ENCODE measurements at regions not wholly inside any gene's neighbourhood (a gene's known extent, or its start where the extent isn't known, plus 50 kb on each side); places are given as distances from the start of the nearest gene placed in this dataset.

DNA sequence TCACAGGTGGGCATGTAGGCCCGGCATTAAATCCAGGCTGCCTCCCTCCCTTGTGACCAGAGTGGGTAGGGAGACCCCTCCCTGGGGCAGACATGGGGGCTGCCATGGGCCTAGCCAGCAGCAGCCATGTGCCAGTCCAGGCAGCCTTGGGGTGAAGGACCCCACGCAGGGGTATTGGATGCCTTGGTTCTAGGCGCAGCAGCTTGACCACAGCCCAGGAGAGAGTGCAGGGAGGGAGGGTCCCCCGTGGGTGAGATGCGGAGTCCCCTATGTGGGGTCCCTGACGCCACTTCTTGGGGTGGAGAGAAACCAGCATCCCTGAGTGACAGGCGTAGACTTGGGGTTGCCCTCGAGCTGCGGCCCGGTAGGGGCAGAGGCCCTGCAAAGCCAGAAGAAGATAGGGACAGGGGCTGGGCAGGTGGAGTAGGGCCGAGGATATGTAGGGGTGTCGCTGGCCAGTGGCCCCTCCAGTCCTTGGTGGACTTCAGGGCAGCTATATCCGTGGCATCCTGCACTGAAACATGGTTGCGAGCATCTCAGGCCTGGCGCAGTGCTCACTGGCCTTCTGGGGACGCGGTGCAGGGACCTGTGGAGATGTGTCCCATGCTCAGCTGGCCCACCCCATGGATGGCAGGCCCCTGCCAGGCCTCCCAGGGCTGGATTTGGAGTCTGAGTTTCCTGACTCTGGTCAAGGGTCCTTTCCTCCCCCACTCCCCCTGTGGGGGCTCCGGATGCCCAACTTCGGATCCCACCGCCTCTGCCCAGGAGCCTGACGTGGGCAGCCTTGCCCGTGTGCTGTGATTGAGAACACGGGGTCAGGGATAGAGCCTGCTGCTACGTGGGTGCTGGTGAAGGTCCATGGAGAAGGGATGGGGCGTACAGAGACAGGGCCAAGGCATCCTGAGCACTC lies 1179.8 kb downstream of the BRD1 start:
- DNase-seq = no peak

DNA sequence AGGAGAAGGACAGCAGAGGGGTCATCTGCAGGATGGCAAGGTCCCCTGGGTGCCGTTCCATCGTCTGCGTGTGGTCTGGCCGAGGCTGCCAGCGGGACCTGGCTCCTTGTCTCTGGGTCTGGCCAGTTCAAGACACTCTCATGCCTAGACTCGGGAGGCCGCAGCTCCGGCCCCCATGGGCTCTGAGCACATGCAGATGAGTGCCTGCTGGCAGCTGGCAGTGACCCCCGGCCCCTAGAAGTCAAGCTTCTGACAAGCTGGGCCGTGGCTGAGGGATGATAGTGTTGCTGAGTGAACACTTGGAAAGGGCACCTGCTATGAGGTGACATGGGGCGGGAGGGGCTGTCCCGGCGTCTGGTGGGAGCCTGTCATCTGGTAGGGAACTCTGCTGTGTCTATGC lies 1180.6 kb downstream of the BRD1 start:
- DNase-seq = no peak

DNA sequence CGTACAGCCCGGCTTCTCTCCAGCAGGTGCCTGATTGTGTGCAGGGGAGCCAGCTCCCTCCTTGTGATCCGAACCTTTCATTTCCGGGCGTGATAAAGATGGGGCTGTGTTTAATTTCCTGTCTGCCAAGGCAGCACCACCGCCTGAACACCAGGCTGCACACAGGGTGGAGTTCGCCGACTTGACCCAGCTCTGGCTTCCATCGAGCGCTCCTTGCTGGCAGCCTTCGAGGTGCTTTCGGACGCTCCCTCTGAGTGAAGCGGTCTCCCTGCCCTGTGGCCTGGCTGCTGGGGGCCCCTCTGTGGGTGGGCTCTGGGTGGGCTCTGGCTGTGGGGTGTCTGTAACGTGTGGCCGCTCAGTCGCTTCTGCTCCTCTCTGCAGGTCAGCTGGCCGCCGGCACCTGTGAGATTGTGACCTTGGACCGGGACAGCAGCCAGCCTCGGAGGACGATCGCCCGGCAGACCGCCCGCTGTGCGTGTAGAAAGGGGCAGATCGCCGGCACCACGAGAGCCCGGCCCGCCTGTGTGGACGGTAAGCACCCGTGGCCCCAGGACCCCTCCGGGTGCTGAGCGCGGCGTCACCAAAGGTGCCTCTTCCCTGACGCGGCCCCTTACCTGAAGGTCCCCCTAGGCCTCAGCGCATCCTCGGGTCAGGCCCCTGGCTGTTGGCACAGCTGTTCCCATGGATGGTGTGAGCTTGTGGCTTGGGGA lies 1181.3 kb downstream of the BRD1 start:
- no peak for DNase-seq

DNA sequence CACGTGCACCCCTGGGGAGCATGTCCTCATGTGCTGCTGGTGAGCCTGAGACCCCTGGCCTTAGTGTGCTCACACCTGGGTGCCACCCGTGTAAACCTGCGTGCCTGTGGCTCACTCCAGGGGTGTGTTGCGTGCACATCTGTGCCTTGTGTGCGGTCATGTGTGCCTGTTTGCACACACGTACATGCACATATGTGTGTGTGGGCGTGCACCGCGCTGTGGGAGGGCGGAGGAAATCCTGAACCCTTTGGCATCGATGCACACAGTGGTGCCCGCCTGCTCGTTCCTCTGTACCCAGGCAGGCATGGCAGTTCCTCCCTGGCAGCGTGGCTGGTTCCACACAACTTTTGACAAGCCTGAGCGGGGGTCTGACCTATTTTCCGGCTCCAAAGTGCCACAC lies 1181.9 kb downstream of the BRD1 start:
- no peak for DNase-seq

DNA sequence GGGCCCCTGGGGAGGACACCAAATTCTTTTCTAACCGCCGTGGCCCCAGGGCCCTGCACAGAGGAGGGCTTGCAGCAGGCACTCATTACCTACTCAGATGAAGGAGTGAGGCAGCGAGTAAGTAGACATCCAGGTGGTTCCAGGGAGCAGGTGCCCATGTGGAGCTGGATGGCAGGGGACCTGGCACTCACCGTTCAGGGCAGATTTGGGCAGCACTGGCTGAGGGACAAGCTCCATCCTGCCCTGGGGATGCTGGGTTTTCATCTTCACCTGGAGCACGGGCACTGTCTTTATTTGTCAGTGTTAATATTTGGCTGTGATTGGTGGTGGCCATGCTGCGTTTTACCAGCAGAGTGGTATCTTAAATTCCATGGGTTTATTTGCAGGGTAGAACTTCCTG lies 1182.7 kb downstream of the BRD1 start:
- no peak for DNase-seq

DNA sequence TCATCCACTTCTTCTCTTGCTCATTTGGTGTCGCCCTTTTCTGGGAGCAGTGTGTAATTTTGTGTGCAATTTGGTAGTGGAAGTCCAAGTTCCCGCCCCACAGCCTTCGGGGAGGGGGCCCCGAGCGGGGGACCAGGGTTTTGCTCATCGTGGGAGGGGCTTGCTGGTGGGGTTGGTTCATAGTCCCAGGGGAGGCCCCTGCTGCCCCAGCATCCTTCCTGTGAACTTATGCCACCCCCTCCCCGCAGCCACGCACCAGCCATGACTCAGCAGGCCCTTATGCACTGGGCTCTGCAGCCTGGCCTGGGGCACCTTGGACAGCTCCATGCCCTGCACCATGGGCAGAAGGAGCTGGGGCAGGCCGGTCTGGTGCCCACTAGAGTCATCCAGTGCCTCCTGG lies 1183.6 kb downstream of the BRD1 start:
- DNase-seq = peak; percentile 47

DNA sequence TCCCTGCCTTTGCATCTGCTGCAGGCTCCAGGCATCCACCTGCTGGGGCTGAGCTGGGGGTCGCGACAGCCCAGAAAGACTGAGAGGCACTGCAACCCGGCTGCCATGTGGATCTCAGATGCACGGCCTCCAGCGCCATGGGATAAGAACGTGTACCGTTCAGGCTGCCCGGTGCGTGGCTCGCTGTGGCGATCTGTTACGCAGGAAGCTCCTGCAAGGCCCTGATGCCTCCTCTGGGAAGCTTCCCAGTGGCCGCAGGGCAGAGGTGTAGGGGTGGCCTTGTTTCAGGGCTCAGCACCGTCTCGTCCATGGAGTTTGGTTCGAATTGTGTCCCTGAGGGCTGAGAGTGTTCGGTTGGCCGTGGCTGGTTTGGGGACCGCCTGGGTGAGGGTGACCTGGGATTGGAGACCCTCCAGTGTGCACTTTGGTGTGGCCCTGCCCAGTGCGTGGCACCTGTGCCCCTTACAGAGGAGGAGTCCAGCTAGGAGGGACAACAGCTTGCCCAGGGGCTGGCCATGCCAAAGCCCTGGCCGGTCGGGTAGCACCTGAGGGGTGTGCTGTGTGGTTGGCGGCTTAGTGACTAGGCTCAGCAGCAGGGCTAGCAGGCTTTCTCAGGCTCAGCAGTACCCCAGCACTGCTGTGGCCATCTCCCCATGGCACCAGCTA lies 1184.5 kb downstream of the BRD1 start:
- DNase-seq = no peak

DNA sequence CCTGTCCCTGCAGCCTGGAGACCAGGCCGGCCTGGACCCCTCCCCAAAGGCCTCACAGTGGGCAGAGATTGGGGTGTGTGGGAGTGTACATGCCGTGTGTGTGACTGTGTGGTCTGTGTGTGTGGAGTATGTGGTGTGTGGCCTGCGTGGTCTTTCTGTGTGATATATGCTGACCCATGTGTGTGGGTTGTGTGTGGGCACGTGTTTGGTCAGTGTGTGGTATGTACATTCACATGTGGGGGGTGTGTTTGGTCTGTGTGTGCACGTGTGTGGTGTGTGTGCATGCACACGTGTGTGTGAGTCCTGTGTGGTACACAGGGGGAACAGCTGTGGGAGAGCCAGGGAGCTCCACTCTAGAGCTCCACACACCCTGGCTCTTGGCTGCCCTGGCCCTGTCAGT lies 1185.1 kb downstream of the BRD1 start:
- DNase-seq = no peak

DNA sequence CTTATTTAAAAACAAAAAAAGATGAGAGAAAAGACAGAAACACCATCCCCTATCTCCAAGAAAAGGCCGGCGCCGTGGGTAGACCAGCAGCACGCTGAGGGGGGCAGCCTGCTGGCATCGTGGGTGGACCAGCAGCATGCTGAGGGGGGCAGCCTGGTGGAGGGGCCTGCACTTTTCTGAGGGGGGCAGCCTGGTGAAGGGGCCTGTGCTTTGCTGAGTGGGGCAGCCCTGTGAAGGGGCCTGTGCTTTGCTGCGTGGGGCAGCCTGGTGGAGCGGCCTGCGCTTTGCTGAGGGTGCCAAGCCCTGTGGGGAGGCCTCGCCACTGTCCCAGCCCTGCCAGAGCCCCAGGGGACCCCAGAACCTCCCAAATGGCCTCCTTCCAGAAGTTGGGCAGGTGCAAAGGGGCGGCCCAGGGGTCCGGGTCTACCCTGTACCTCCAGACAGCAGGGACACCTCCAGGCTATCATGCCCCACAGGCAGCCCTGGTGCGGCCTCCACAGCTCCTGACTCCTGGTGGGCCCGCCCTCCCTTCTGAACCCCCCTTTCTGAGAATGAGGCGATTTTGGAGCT lies 1185.7 kb downstream of the BRD1 start:
- DNase-seq = no peak

DNA sequence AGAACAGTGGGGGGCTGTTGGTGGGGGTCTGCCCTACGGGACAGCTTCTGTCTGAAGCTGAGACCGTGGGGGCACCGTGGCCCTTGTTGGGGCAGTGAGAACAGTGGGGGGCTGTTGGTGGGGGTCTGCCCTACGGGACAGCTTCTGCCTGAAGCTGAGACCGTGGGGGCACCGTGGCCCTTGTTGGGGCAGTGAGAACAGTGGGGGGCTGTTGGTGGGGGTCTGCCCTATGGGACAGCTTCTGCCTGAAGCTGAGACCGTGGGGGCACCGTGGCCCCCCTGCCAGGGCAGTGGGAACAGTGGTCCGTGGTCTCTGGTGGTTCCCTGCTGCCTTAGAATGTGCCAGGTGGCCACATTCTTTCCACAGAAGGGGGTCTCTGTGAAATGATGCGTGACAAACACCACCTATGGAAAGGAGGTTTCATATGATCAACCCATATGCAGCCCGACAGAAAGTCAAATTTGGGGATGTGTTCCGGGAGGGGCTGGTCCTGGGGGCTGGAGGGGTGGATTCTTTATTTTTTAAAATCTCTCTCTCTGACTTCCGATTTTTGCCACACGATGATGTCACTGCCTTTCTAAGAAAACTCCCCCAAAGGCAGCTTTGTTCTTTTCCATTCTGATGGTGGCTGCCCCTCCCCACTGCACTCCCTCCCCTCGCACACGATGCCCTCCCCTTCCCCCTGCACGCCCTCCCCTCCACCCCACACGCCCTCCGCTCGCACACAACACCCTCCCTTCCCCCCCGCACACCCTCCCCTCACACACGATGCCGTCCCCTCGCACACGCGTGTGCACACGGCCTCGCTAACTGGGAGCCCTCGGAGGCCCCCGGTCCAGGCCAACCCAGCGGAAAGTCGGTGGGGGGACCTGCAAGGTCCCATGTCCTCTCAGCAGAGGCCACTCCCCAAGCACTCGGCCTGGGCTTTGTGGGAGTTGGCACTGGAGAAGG lies 1186.5 kb downstream of the BRD1 start:
- DNase-seq = no peak

DNA sequence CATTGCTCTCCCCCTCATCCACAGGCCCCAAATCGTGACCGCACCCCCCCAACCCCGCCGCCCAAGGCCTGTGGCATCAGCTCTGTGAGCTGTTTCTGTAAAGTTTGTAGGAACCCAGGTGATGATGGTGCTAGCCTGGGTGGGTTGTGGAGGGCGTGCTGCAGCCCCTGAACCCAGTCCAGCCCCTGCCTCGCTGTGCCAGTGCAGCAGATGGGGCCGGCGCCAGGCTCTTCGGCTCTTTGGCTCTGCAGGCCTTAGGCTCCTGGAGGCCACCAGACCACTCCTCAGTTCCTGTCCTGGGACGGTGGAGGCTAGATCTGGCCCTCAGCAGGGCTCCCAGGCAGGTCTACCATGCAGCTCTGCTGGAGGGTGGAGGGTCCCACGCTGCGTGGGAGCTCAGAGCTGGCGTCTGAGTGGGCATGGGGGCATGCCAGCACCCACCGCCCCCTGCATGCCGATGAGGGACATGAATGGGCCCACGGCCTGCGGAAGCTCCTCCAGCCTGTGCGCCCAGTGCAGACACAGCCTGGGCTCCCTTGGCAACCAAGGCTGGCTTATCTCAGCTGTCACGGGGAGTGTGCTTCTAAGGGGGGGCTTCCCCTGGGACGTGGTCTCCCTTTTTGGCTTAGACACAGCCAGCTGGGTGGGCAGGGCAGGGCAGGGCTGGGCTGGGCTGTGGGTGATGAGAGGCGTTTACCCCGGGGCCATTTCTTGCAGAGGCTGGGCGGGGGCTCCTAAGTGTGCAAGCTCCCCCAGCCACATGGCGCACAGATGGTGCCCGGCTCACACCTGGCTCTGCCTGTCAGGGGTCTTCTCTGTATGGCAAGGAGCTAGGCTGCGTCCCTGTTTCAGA lies 1187.6 kb downstream of the BRD1 start:
- no peak for DNase-seq

DNA sequence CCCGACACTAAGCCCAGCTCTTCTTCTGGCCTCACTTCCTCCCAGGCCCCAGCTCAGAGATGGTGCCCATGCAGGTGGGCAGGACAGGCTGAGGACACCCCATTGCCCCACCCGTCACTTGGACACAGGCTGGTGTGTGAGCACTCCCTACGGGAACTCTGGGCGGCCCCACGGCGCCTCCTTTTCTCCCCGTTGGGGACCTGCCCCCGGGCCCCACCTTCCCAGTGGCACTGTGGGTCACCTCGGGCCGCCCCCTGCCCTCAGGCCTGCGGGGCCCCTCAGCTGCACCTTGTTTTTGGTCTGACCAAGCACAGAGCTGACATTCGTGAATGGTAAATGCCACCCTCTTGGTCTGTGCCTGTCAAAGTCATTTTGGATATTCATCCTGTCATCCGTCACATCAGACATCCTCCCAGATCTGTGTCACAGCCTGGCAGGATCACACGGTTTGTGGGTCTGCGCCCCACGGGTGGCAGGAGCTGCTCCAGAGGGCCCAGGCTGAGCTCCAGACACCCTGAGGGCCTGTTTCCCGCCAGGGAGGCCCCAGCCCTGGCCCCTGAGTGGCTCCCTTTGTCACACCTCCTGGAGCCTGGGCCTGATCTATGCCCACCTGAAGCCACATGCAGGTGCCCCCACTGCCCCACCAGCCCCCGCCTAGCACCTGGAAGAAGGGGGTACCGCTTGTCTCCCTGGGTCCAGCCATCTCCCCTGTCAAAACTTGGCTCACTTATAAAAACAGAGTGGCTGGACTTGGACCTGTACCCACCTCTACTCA lies 1188.5 kb downstream of the BRD1 start:
- DNase-seq = no peak

DNA sequence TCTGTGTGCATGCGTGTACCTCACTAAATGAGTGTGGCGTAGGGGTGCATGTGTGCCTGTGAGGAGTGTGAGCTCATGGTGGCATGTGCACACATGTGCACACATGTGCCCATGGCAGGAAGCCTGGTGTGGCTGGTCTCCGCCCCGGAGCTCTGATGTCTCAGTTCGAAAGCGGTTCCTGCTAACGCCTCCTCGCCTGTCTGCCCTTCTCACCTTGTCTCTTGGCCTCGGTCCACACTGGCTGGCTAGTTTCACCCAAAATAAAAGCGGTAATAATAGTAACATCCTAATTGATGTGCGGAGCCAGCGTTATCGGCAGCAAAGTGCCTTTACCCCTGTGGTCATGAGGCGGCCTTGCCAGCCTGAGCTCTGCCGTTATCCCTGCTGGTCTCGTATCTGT lies 1190.4 kb downstream of the BRD1 start:
- no peak for DNase-seq

DNA sequence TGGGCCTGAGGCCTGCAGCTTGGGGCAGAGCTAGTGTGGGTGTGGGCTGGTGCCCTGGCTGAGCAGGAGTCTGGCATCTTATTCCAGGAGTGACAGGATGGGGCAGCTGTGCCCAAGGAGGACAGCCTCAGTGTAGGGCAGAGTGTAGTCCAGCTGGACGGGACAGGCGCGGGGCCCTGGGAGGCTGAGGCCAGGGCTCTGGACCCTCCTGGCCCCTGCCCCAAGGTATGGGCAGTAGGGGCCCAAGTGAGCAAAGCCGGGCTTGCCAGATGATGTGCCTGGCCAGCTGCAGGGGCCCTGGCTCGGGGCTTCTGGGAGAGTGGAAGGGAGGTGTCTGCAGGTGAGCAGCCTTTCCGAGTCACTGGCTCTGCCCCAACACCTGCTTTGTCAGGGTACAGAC lies 1190.9 kb downstream of the BRD1 start:
- DNase-seq = no peak

DNA sequence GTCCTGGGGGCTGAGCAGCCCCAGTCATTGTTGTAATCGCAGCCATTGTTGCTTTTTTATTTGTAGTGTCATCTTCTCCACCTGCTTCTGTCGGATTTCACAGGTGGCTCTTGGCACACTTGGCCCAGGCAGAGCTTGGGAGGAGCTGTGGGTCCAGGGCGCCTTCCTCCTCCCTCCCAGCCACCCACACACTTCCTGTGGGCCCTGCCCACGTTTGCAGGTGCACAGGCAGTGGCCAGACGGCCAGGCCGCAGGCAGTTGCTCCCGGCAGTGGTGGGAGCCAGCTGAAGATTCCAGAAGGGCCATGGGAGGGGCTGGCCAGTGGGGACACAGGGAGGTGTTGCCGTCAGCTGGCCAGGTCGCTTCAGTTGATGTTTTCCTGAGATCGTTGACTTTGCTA lies 1191.9 kb downstream of the BRD1 start:
- no peak for DNase-seq

DNA sequence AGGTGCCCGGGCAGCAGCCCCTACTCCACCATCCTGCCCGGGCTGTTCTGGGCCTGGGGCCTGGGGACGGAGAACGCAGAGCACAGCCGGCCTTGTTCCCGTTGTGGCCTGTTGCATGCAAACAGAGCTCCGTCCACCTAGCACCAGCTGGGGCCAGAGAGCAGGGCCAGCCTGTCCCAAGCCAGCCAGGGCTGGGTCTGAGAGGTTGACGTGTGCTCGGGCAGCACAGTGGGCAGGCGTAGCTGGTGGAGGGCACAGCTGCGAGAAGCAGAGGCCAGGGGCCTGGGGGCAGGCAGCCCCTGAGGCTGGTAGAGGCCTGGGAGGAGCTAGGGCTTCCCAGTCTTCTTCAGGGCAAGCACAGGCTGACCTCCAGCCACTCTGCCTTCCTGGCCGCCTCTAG lies 1192.6 kb downstream of the BRD1 start:
- no peak for DNase-seq

DNA sequence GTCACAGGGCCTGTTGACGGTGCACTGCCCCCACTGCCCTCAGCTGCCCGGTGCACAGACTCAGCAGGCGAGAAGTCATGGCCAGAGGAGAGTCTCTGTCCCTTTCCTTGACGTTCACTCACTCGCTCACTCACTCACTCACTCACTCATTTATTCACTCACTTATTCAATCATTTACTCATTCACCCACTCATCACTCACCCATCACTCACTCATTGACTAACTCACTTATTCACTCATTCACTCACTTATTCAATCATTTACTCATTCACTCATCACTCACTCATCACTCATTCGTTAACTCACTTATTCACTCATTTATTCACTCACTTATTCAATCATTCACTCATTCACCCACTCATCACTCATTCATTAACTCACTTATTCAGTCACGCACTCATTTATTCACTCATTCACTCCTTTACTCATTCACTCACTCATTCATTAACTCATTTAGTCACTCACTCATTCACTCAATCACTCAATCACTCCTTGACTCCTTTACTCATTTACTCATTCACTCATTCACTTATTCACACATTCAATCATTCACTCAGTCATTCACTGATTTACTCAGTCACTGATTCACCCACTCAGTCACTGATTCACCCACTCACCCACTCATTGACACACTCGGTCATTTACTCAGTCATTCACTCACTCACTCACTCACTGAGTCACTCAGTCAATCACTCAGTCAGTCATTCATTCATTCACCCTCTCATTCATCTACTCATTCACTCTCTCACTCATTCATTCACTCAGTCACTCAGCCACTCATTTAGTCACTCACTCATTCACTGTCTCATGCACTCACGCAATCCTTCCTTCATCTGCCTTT lies 1193.5 kb downstream of the BRD1 start:
- DNase-seq = no peak

DNA sequence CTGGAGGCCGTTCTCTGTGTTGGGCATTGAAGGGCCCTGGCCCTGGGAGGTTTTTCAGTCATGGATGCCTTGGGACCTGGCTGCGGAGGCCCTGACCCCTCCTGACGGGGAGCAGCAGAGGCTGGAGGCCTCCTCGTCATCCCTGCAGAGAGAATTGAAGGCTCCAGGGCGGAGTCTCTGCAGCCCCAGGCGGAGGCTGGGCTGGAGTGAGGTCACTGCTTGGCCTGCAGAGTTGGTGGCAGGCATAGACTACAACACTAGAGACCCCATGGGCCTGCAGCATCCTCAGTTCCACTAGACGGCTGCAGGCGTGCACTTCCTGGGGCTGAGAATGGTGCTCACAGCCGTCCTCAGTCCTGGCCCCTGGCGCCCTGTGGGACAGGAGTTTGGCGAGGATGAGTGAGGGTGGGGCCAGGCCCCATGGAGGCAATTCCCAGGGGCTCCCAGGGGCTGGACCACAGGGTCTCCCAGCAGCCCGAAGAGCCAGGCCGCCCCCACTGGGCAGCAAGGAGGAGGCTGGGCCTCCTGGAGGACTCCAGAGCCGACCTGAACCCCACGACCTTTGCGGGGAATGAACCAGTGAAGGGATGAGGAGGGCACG lies 1194.9 kb downstream of the BRD1 start:
- DNase-seq = no peak

DNA sequence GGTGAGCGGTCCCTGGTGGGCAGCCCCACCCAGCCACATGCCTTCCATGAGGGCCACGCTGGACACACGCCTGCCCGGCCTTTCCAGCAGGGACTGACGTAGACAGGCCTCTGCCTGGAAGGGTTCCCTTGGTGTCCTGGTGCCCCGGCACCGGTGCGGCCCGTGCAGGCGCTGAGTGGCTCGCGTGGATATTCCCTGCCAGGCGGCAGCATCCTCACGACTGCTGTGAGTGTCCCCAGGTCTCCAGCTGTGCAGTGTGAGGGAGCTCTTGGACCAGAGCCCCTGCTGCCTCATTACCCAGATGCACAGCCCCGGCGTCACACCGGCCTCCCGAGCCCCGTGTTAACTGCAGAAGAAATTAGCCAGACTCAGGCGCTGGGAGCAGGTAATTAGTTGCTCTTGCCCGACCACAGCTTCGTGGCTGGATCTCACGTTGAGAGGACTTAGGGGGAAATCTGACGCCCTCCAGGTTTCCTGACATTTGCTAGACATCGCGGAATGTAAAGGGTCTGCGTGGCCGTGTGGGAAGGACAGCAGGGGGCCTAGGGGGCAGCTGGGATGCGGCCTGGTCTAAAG lies 1196.3 kb downstream of the BRD1 start:
- no peak for DNase-seq
